Keratinocyte (primary cell): ENCODE measurements at regions not wholly inside any gene's neighbourhood (a gene's known extent, or its start where the extent isn't known, plus 50 kb on each side); places are given as distances from the start of the nearest gene placed in this dataset.
"Not testable (repeated sequence)": the region's sequence is repeated elsewhere in the genome, so short reads cannot be mapped to it uniquely, and the experiment has no call there.

Experiments
- DNase-seq: peaks from one replicate; pipeline ENCODE4 v3.0.0-alpha.2; 2011; ENCODE audit warnings: low read depth, missing footprints, low spot score
- FAIRE-seq: peaks from 2 replicates; lab custom pipeline; 2011; peaks lifted over from hg19 to GRCh38; lab: Jason Lieb, UNC
- H2AFZ ChIP-seq: 2 replicates; pipeline ENCODE4 v1.6.0; 2012; ENCODE audit warnings: low read length, control low read depth, inconsistent platforms; ENCODE audit not compliant: control insufficient read depth
- H3K27ac ChIP-seq: 2 replicates; pipeline ENCODE4 v1.5.1; 2011; ENCODE audit warnings: low read length; ENCODE audit not compliant: control insufficient read depth, insufficient read depth
- H3K27me3 ChIP-seq: 3 replicates; pipeline ENCODE4 v1.6.0; 2011; ENCODE audit warnings: low read length; ENCODE audit not compliant: control insufficient read depth, insufficient read depth; ENCODE audit errors: extremely low read depth
- H3K36me3 ChIP-seq, 2 experiments: 2 replicates in 1 of 2; 3 replicates in 1 of 2; pipeline ENCODE4 v1.5.1; 2011; ENCODE audit warnings: low read length in 2 of 2, mild to moderate bottlenecking in 1 of 2; ENCODE audit not compliant: control insufficient read depth in 2 of 2, insufficient read depth in 2 of 2; ENCODE audit errors: extremely low read depth in 1 of 2
- H3K4me1 ChIP-seq: 3 replicates; pipeline ENCODE4 v1.5.1; 2011; ENCODE audit warnings: low read length; ENCODE audit not compliant: control insufficient read depth, insufficient read depth; ENCODE audit errors: extremely low read depth
- H3K4me2 ChIP-seq: 3 replicates; pipeline ENCODE4 v1.6.0; 2011; ENCODE audit warnings: low read depth, low read length; ENCODE audit not compliant: control insufficient read depth, insufficient read depth; ENCODE audit errors: extremely low read depth
- H3K4me3 ChIP-seq, 3 experiments: fragments of 200-600 bp in 1 of 3; sonication (generic) in 1 of 3; 2 replicates in 2 of 3; 3 replicates in 1 of 3; pipeline ENCODE4 v1.5.1; 2011 to 2016; ENCODE audit warnings: low read length in 3 of 3, mild to moderate bottlenecking in 3 of 3, control low read depth in 2 of 3, inconsistent platforms in 1 of 3, low read depth in 1 of 3, mixed read lengths in 1 of 3, mixed run types in 1 of 3, moderate library complexity in 1 of 3; ENCODE audit not compliant: control insufficient read depth in 2 of 3, insufficient read depth in 2 of 3; ENCODE audit errors: extremely low read depth in 1 of 3
- H3K79me2 ChIP-seq: 2 replicates; pipeline ENCODE4 v1.6.0; 2012; ENCODE audit warnings: low read length; ENCODE audit not compliant: control insufficient read depth, insufficient read depth
- H3K9ac ChIP-seq: 3 replicates; pipeline ENCODE4 v1.6.0; 2011; ENCODE audit warnings: low read length; ENCODE audit not compliant: control insufficient read depth, insufficient read depth; ENCODE audit errors: extremely low read depth
- H3K9me1 ChIP-seq: 3 replicates; pipeline ENCODE4 v1.6.0; 2011; ENCODE audit warnings: low read length; ENCODE audit not compliant: control insufficient read depth, insufficient read depth; ENCODE audit errors: extremely low read depth
- H3K9me3 ChIP-seq: 2 replicates; pipeline ENCODE4 v1.5.1; 2012; ENCODE audit warnings: low read depth, low read length; ENCODE audit not compliant: control insufficient read depth
- H4K20me1 ChIP-seq: 3 replicates; pipeline ENCODE4 v1.6.0; 2011; ENCODE audit warnings: low read length; ENCODE audit not compliant: control insufficient read depth, insufficient read depth; ENCODE audit errors: extremely low read depth
- CTCF ChIP-seq, 3 experiments: IDR thresholded peaks in 1 of 3; conservative IDR thresholded peaks in 1 of 3; optimal IDR thresholded peaks in 1 of 3; 2 replicates in 2 of 3; 3 replicates in 1 of 3; pipeline versions ENCODE3 to v1.5.1; 2011; ENCODE audit warnings: low read length in 3 of 3, mild to moderate bottlenecking in 3 of 3, moderate library complexity in 2 of 3, control low read depth in 1 of 3, inconsistent platforms in 1 of 3; ENCODE audit not compliant: insufficient read depth in 2 of 3; ENCODE audit errors: extremely low read depth in 1 of 3
- EZH2 ChIP-seq: IDR thresholded peaks from one replicate; pipeline ENCODE4 v1.6.1; 2012; ENCODE audit warnings: inconsistent platforms, mild to moderate bottlenecking, low read length, moderate library complexity
- dilution Hi-C: fragments of 300-500 bp; cut with MboI; formaldehyde crosslinking; loops from one replicate; pipeline ENCODE4 v1.7.0; 2020; ENCODE audit warnings: low sequenced_read_pairs; ENCODE audit not compliant: extremely low pct_ligation_motif_present

GRCh38 chr2:35496022-35496421 lies 859.6 kb upstream of the CRIM1 start:
- Histone ChIP-seq H3K27me3 (no peaks in the 10 kb centered on the region), H3K36me3 (no peaks in the 10 kb centered on the region), H3K4me2 (no peak overlapping the region), H3K4me1 (no peaks in the 10 kb centered on the region), H3K9me1 (no peaks in the 10 kb centered on the region), H4K20me1 (no peaks in the 10 kb centered on the region), H2AFZ (no peak overlapping the region), H3K79me2 (no peaks in the 10 kb centered on the region), H3K4me3 (no peak overlapping the region), H3K27ac (no peak overlapping the region), H3K9me3 (no peaks in the 10 kb centered on the region), H3K9ac (no peak overlapping the region)
- dilution Hi-C loops, result no loop called here
- TF ChIP-seq CTCF (optimal IDR thresholded peaks at IDR 0.05 in 1 of 3, IDR thresholded peaks at IDR 0.05 in 1 of 3, conservative IDR thresholded peaks at IDR 0.05 in 1 of 3; ENCODE audit: extremely low read depth in 1 of 3, insufficient read depth in 2 of 3, low read length in 3 of 3) (no peak), EZH2 (no peak)
- DNase-seq (no peak), FAIRE-seq (no peak)

GRCh38 chr2:35495182-35495581 lies 860.4 kb upstream of the CRIM1 start:
- no peaks in the 10 kb centered on the region for H3K9me1 ChIP-seq
- no peaks in the 10 kb centered on the region for H4K20me1 ChIP-seq
- H3K79me2 ChIP-seq, result no peaks in the 10 kb centered on the region
- no peak overlapping the region for H3K27ac ChIP-seq
- dilution Hi-C loops, result no loop called here
- no peaks in the 10 kb centered on the region for H3K36me3 ChIP-seq
- no peaks in the 10 kb centered on the region for H3K9me3 ChIP-seq
- no peak overlapping the region for H3K9ac ChIP-seq
- DNase-seq, result no peak
- no peak overlapping the region for H3K4me2 ChIP-seq
- H3K27me3 ChIP-seq, result no peaks in the 10 kb centered on the region
- TF ChIP-seq EZH2 (no peak), CTCF (optimal IDR thresholded peaks at IDR 0.05 in 1 of 3, IDR thresholded peaks at IDR 0.05 in 1 of 3, conservative IDR thresholded peaks at IDR 0.05 in 1 of 3; ENCODE audit: extremely low read depth in 1 of 3, insufficient read depth in 2 of 3, low read length in 3 of 3) (no peak)
- no peak overlapping the region for H2AFZ ChIP-seq
- H3K4me1 ChIP-seq, result no peaks in the 10 kb centered on the region
- H3K4me3 ChIP-seq, result no peak overlapping the region
- no peak for FAIRE-seq

- H3K9ac ChIP-seq, H4K20me1 ChIP-seq, H3K4me3 ChIP-seq, H3K4me1 ChIP-seq, DNase-seq, H3K9me3 ChIP-seq, H3K36me3 ChIP-seq, H3K9me1 ChIP-seq, FAIRE-seq, H3K4me2 ChIP-seq, H3K27ac ChIP-seq, H3K79me2 ChIP-seq, dilution Hi-C loops, H2AFZ ChIP-seq, H3K27me3 ChIP-seq: not testable (repeated sequence)
Measured at GRCh38 chr2:35478121-35478520, 877.5 kb upstream of the CRIM1 start.
